ENCODE measurements at regions not wholly inside any gene's neighbourhood (a gene's known extent, or its start where the extent isn't known, plus 50 kb on each side); places are given as distances from the start of the nearest gene placed in this dataset.

DNA sequence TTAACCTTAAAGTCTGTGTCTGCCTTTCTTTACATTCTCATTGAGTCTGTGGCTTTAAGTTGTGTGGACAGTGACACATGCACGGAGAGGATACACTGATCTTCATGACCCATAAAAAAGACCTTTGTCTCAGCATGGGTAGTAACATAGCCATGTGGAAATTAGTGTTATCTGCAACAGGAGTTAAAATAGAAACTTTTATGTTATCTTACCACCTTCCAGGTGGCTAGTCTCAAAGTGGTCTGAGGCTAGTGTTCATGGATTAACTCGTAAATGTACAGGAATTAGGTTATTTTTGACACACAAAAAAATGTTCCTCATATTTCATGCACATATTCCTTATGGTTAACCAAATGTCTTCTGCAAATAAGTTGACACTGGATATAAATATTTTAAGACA is 607.0 kb downstream of the ISL1 start:
- no peaks in the 10 kb centered on the region for H3K9me3 Mint-ChIP-seq
- ATAC-seq (ENCODE audit: low read depth) (no peak), DNase-seq (no peak)
- ChIA-PET CTCF (no interaction called here), POLR2A (no interaction called here)
- no peaks in the 10 kb centered on the region for H3K4me1 Mint-ChIP-seq
- no peaks in the 10 kb centered on the region for H3K36me3 Mint-ChIP-seq (ENCODE audit: low read depth)
- no peaks in the 10 kb centered on the region for H3K27me3 Mint-ChIP-seq
- intact Hi-C loops (cut with micrococcal nuclease), result no loop called here
- H3K27ac Mint-ChIP-seq, result no peak overlapping the region
- TF ChIP-seq, protein P1, sequence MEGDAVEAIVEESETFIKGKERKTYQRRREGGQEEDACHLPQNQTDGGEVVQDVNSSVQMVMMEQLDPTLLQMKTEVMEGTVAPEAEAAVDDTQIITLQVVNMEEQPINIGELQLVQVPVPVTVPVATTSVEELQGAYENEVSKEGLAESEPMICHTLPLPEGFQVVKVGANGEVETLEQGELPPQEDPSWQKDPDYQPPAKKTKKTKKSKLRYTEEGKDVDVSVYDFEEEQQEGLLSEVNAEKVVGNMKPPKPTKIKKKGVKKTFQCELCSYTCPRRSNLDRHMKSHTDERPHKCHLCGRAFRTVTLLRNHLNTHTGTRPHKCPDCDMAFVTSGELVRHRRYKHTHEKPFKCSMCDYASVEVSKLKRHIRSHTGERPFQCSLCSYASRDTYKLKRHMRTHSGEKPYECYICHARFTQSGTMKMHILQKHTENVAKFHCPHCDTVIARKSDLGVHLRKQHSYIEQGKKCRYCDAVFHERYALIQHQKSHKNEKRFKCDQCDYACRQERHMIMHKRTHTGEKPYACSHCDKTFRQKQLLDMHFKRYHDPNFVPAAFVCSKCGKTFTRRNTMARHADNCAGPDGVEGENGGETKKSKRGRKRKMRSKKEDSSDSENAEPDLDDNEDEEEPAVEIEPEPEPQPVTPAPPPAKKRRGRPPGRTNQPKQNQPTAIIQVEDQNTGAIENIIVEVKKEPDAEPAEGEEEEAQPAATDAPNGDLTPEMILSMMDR (IDR thresholded peaks at IDR 0.05), result no peak
- H3K4me3 Mint-ChIP-seq, result no peak overlapping the region

DNA sequence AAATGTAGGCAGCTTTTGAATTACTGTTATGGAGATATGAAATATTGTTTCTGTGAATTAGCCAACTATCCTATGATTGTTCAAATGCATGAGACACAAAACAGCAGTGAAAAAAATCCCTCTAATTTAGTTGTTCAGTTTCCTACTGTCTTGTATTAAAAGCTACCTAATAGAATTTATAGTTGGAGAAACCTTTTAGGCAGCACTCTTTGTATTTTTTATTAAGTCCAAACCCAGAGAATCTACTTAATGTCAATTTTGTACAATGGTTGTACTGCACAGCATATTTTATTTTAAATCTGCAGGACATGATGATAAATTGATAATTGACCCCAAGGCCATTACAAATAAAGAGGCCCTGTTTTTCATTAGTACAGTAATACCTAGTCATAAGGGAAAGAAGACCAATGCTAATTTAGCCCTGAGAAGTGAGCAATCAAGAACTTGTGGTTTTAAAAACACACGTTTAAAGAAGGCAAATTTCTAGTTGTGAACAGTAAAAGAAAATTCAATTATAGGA is 607.5 kb downstream of the ISL1 start:
- ATAC-seq (ENCODE audit: low read depth), result no peak
- POLR2A ChIA-PET, result no interaction called here
- H3K4me3 Mint-ChIP-seq, result no peak overlapping the region
- no peak overlapping the region for H3K27ac Mint-ChIP-seq
- intact Hi-C loops (cut with micrococcal nuclease), result no loop called here
- CTCF ChIA-PET, result no interaction called here
- no peak for DNase-seq
- H3K9me3 Mint-ChIP-seq, result no peaks in the 10 kb centered on the region
- TF ChIP-seq, protein P1 (IDR thresholded peaks at IDR 0.05), result no peak
- H3K4me1 Mint-ChIP-seq, result no peaks in the 10 kb centered on the region
- H3K36me3 Mint-ChIP-seq (ENCODE audit: low read depth), result no peaks in the 10 kb centered on the region
- no peaks in the 10 kb centered on the region for H3K27me3 Mint-ChIP-seq

GRCh38 chr5:51991940-51992339 is 608.7 kb downstream of the ISL1 start:
- H3K4me3 Mint-ChIP-seq, result no peak overlapping the region
- ATAC-seq (ENCODE audit: low read depth) (no peak), DNase-seq (no peak)
- no peaks in the 10 kb centered on the region for H3K27me3 Mint-ChIP-seq
- POLR2A ChIA-PET, result no interaction called here
- CTCF ChIA-PET, result no interaction called here
- TF ChIP-seq, protein P1 (IDR thresholded peaks at IDR 0.05), result no peak
- H3K9me3 Mint-ChIP-seq, result no peaks in the 10 kb centered on the region
- no peaks in the 10 kb centered on the region for H3K36me3 Mint-ChIP-seq (ENCODE audit: low read depth)
- intact Hi-C loops (cut with micrococcal nuclease), result no loop called here
- no peaks in the 10 kb centered on the region for H3K4me1 Mint-ChIP-seq
- H3K27ac Mint-ChIP-seq, result no peak overlapping the region

- no peaks in the 10 kb centered on the region for H3K4me1 Mint-ChIP-seq
- no peak overlapping the region for H3K27ac Mint-ChIP-seq
- TF ChIP-seq, protein P1 (IDR thresholded peaks at IDR 0.05), result no peak
- peaks cover 2% of the 10 kb centered on the region for H3K9me3 Mint-ChIP-seq
- H3K27me3 Mint-ChIP-seq, result no peaks in the 10 kb centered on the region
- ATAC-seq (ENCODE audit: low read depth) (no peak), DNase-seq (no peak)
- intact Hi-C loops (cut with micrococcal nuclease), result no loop called here
- H3K4me3 Mint-ChIP-seq, result no peak overlapping the region
- ChIA-PET CTCF (no interaction called here), POLR2A (no interaction called here)
- H3K36me3 Mint-ChIP-seq (ENCODE audit: low read depth), result no peaks in the 10 kb centered on the region
Measured at GRCh38 chr5:51995773-51996306, 612.6 kb downstream of the ISL1 start.

DNA sequence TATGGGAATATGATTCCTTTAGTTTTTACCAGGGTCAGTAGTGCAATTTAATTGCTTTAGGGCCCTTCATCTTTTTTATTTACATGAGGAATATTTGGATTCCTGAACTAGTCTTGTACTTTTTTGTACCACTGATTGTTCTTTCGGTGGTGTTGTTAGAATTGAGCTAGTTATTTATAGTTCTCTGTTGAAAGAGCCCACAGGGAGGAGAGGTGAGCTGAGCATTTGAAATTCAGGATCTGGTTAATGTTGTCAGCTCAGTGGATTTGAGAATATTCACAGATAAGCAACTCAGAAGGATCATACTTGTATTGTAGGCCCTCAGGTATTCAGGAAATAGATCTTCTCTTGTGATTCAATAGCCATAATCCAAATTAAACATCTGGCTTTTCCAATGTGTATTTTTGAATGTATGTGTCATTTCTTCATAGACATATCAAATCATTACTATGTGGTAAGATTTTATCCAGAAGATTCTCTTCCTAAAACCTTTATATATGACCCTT is 613.2 kb downstream of the ISL1 start:
- Mint-ChIP-seq H3K9me3 (peaks cover 2% of the 10 kb centered on the region), H3K4me3 (no peak overlapping the region), H3K27ac (no peak overlapping the region), H3K36me3 (ENCODE audit: low read depth) (no peaks in the 10 kb centered on the region), H3K27me3 (no peaks in the 10 kb centered on the region), H3K4me1 (no peaks in the 10 kb centered on the region)
- no peak for ATAC-seq (ENCODE audit: low read depth)
- no peak for DNase-seq
- TF ChIP-seq, protein P1 (IDR thresholded peaks at IDR 0.05), result no peak
- CTCF ChIA-PET, result no interaction called here
- POLR2A ChIA-PET, result no interaction called here
- intact Hi-C loops (cut with micrococcal nuclease), result no loop called here
